Astrocyte (in vitro differentiated cells and primary cell): ENCODE measurements at regions not wholly inside any gene's neighbourhood (a gene's known extent, or its start where the extent isn't known, plus 50 kb on each side); places are given as distances from the start of the nearest gene placed in this dataset.

Experiments
- EZH2 ChIP-seq: IDR thresholded peaks from 2 replicates; pipeline ENCODE4 v1.6.1; 2012; ENCODE audit warnings: mild to moderate bottlenecking, low read length, inconsistent platforms; ENCODE audit not compliant: insufficient read depth
- TF ChIP-seq, protein P1 (sequence below): IDR thresholded peaks from 2 replicates; pipeline ENCODE4 v1.5.1; 2011; ENCODE audit warnings: low read depth, mild to moderate bottlenecking, inconsistent platforms, low read length, moderate library complexity; ENCODE audit not compliant: insufficient read depth

DNA sequence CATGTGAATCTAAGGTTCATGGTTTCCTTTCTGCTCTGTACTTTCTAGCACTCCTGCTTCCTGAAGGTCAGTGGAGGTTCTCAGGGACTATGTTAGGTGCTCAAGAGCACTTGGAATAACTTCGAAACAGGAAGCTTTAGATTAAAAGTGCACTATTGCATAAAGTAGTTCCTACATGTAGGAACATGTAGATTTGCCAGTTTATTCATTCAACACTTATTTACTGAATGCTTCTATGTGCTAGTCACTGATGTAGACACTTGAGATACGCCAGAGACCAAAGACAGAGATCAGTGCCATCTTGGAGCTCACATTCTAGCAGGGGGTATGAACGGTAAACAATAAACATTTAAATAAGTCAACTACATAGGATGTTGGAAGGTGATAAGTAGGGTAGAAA lies 87.7 kb downstream of the DHRS2 start:
- TF ChIP-seq, protein P1, sequence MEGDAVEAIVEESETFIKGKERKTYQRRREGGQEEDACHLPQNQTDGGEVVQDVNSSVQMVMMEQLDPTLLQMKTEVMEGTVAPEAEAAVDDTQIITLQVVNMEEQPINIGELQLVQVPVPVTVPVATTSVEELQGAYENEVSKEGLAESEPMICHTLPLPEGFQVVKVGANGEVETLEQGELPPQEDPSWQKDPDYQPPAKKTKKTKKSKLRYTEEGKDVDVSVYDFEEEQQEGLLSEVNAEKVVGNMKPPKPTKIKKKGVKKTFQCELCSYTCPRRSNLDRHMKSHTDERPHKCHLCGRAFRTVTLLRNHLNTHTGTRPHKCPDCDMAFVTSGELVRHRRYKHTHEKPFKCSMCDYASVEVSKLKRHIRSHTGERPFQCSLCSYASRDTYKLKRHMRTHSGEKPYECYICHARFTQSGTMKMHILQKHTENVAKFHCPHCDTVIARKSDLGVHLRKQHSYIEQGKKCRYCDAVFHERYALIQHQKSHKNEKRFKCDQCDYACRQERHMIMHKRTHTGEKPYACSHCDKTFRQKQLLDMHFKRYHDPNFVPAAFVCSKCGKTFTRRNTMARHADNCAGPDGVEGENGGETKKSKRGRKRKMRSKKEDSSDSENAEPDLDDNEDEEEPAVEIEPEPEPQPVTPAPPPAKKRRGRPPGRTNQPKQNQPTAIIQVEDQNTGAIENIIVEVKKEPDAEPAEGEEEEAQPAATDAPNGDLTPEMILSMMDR: no peak
- TF ChIP-seq EZH2: no peak
